ENCODE measurements at regions not wholly inside any gene's neighbourhood (a gene's known extent, or its start where the extent isn't known, plus 50 kb on each side); places are given as distances from the start of the nearest gene placed in this dataset.

GRCh38 chr7:131835141-131835540 lies 278.7 kb upstream of the PODXL start:
- TF ChIP-seq POLR2A (IDR thresholded peaks at IDR 0.05), result no peak
- TF ChIP-seq CTCF (IDR thresholded peaks at IDR 0.05), result no peak
